HEK293T (cell line): ENCODE measurements at regions not wholly inside any gene's neighbourhood (a gene's known extent, or its start where the extent isn't known, plus 50 kb on each side); places are given as distances from the start of the nearest gene placed in this dataset.

Experiments used
- CTCF ChIA-PET: fragments of 350-600 bp; formaldehyde crosslinking; extraction: SDS; loops from one replicate; lab custom pipeline; 2021; ENCODE audit warnings: antibody characterized with exemption, inconsistent platforms; lab: Yijun Ruan, JAX
- POLR2A ChIA-PET: fragments of 350-600 bp; formaldehyde crosslinking; extraction: SDS; loops from one replicate; lab custom pipeline; 2020; ENCODE audit warnings: antibody characterized with exemption, inconsistent platforms; lab: Yijun Ruan, JAX
- DNase-seq: peaks from one replicate; pipeline ENCODE4 v3.0.0; 2012; ENCODE audit warnings: mixed read lengths; ENCODE audit errors: extremely low spot score
- ARNT ChIP-seq: fragments of 450-650 bp; IDR thresholded peaks from 2 replicates; pipeline ENCODE4 v1.6.1; 2017; ENCODE audit warnings: mild to moderate bottlenecking
- BHLHE40 ChIP-seq: fragments of 450-650 bp; IDR thresholded peaks from 2 replicates; pipeline ENCODE4 v1.6.1; 2016; ENCODE audit warnings: mild to moderate bottlenecking, moderate library complexity, borderline replicate concordance
- CTBP1 ChIP-seq: fragments of 450-650 bp; IDR thresholded peaks from 2 replicates; pipeline ENCODE4 v1.6.1; 2016; ENCODE audit warnings: borderline replicate concordance
- ELF4 ChIP-seq: fragments of 450-650 bp; IDR thresholded peaks from 2 replicates; pipeline ENCODE4 v1.6.1; 2017; ENCODE audit warnings: antibody characterized with exemption
- FOXA1 ChIP-seq: fragments of 450-650 bp; IDR thresholded peaks from 2 replicates; pipeline ENCODE4 v1.6.1; 2016; ENCODE audit warnings: mild to moderate bottlenecking
- FOXK2 ChIP-seq: fragments of 450-650 bp; IDR thresholded peaks from 2 replicates; pipeline ENCODE4 v1.6.1; 2016; ENCODE audit warnings: mild to moderate bottlenecking
- FOXM1 ChIP-seq: fragments of 450-650 bp; IDR thresholded peaks from 2 replicates; pipeline ENCODE4 v1.6.1; 2017; ENCODE audit warnings: mild to moderate bottlenecking, borderline replicate concordance
- HDGF ChIP-seq: fragments of 450-650 bp; IDR thresholded peaks from 2 replicates; pipeline ENCODE4 v1.6.1; 2017; ENCODE audit warnings: antibody characterized with exemption, borderline replicate concordance
- L3MBTL2 ChIP-seq: fragments of 450-650 bp; conservative IDR thresholded peaks from 2 replicates; pipeline ENCODE4 v1.6.1; 2016; ENCODE audit warnings: mild to moderate bottlenecking
- LEF1 ChIP-seq: fragments of 450-650 bp; IDR thresholded peaks from 2 replicates; pipeline ENCODE4 v1.6.1; 2017; ENCODE audit warnings: mild to moderate bottlenecking, borderline replicate concordance
- NFRKB ChIP-seq: fragments of 450-650 bp; IDR thresholded peaks from 2 replicates; pipeline ENCODE4 v1.6.1; 2016; ENCODE audit warnings: mild to moderate bottlenecking, moderate library complexity
- PKNOX1 ChIP-seq: fragments of 450-650 bp; IDR thresholded peaks from 2 replicates; pipeline ENCODE4 v1.6.1; 2016
- SP1 ChIP-seq: fragments of 450-650 bp; IDR thresholded peaks from 2 replicates; pipeline ENCODE4 v1.6.1; 2017
- SUZ12 ChIP-seq: fragments of 450-650 bp; IDR thresholded peaks from 2 replicates; pipeline ENCODE4 v1.6.1; 2016; ENCODE audit warnings: mild to moderate bottlenecking
- TARDBP ChIP-seq: fragments of 450-650 bp; IDR thresholded peaks from 2 replicates; pipeline ENCODE4 v1.6.1; 2016
- ZNF384 ChIP-seq: fragments of 450-650 bp; IDR thresholded peaks from 2 replicates; pipeline ENCODE4 v1.6.1; 2016

- no peak for DNase-seq
- TF ChIP-seq FOXM1: no peak
- TF ChIP-seq HDGF: no peak
- no peak for TF ChIP-seq SUZ12
- no peak for TF ChIP-seq NFRKB
- no peak for TF ChIP-seq FOXA1
- no peak for TF ChIP-seq SP1
- no peak for TF ChIP-seq PKNOX1
- TF ChIP-seq BHLHE40: no peak
- TF ChIP-seq CTBP1: no peak
- no peak for TF ChIP-seq ARNT
- TF ChIP-seq LEF1: no peak
- no peak for TF ChIP-seq ZNF384
- TF ChIP-seq ELF4: no peak
- TF ChIP-seq TARDBP: no peak
- no peak for TF ChIP-seq L3MBTL2
- no peak for TF ChIP-seq FOXK2
- ChIA-PET CTCF (no interaction called here), POLR2A (no interaction called here)
These were observed 157.3 kb downstream of the KIF2B start for GRCh38 chr17:53979991-53980390.

- POLR2A ChIA-PET: no interaction called here
- CTCF ChIA-PET: interaction anchor here (0.6 kb wide), 1 partner anchor 16 kb away, joined by 5 read pairs; no protein-coding TSS in a partner anchor
These were observed 173.4 kb downstream of the KIF2B start for GRCh38 chr17:53996131-53996530.

GRCh38 chr17:53996890-53997289 lies 174.2 kb downstream of the KIF2B start:
- no peak for DNase-seq
- ChIA-PET CTCF (no interaction called here), POLR2A (no interaction called here)
- TF ChIP-seq SP1 (no peak), NFRKB (no peak), ZNF384 (no peak), ARNT (no peak), LEF1 (no peak)

More at GRCh38 chr17:53996131-53996530, 173.4 kb downstream of the KIF2B start:
- no peak for DNase-seq
- TF ChIP-seq L3MBTL2 (no peak), FOXA1 (no peak), ZNF384 (no peak), NFRKB (no peak), SP1 (no peak), HDGF (no peak), TARDBP (no peak), CTBP1 (no peak), PKNOX1 (no peak), ELF4 (no peak), FOXK2 (no peak), BHLHE40 (no peak), FOXM1 (no peak), ARNT (no peak), SUZ12 (no peak), LEF1 (no peak)

GRCh38 chr17:54007855-54008254 lies 185.1 kb downstream of the KIF2B start:
- ChIA-PET CTCF (no interaction called here), POLR2A (no interaction called here)
- DNase-seq: no peak
- TF ChIP-seq FOXM1 (no peak), BHLHE40 (no peak), L3MBTL2 (no peak), NFRKB (no peak), ZNF384 (no peak), CTBP1 (no peak), ELF4 (no peak), PKNOX1 (no peak), ARNT (no peak), SUZ12 (no peak), SP1 (no peak), LEF1 (no peak)

GRCh38 chr17:54009502-54009901 lies 186.8 kb downstream of the KIF2B start:
- CTCF ChIA-PET: interaction anchor here (0.6 kb wide), 1 partner anchor 369 kb away, joined by 4 read pairs; no protein-coding TSS in a partner anchor
- TF ChIP-seq CTBP1 (no peak), HDGF (no peak), FOXA1 (no peak), BHLHE40 (no peak), SUZ12 (no peak), ZNF384 (no peak), LEF1 (no peak), FOXM1 (no peak), TARDBP (no peak), ELF4 (no peak), NFRKB (no peak)
- POLR2A ChIA-PET: no interaction called here
- no peak for DNase-seq

GRCh38 chr17:54013072-54013471 lies 190.3 kb downstream of the KIF2B start:
- CTCF ChIA-PET: no interaction called here
- POLR2A ChIA-PET: no interaction called here
- no peak for DNase-seq
- no peak for TF ChIP-seq FOXM1
- TF ChIP-seq BHLHE40: no peak
- TF ChIP-seq PKNOX1: no peak
- TF ChIP-seq ZNF384: no peak
- TF ChIP-seq SP1: no peak
- no peak for TF ChIP-seq FOXA1
- TF ChIP-seq ELF4: no peak
- no peak for TF ChIP-seq TARDBP
- TF ChIP-seq HDGF: no peak
- no peak for TF ChIP-seq L3MBTL2
- TF ChIP-seq CTBP1: no peak
- no peak for TF ChIP-seq LEF1
- no peak for TF ChIP-seq ARNT
- no peak for TF ChIP-seq NFRKB
- no peak for TF ChIP-seq FOXK2
- no peak for TF ChIP-seq SUZ12
